Globus pallidus (tissue), 1 donor: ENCODE measurements at regions not wholly inside any gene's neighbourhood (a gene's known extent, or its start where the extent isn't known, plus 50 kb on each side); places are given as distances from the start of the nearest gene placed in this dataset.

Experiments
- DNase-seq: peaks from one replicate; pipeline ENCODE4 v3.0.0-alpha.2; 2015; ENCODE audit warnings: low spot score

DNA sequence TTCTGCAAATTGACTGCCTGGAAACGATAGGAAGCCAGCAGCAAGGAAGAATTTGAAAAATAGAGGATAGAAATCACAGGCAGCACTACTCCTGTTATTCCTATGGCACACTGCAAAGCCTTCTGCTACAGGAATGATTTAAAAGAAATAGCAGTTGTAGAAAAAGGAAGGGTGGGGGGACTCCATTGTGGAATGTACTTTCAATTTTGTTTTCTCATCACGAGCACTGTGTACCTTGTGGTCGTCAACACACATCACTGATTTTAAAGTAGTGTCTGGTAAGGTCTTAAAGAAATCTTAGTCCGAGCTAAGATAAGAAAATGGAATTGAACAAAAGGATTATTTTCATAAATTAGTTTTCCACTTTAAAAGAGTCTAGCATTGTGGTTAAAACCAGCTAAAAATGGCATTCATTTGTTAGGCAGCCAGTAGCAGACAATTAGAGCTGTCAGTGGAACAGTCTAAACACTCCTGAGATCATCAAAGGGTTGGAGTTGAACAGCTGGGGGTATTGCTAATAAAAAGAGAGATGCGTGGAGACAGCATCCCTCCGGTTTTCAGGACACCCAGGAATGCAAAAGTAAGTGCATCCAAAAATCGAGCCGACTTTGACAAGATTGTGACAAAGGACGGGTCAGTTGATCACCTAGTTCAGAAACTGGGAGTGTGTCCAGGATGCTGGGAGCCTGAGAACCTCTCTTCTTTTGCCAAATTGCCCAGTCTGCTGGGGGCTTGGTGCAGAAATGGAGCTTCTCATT lies 97.8 kb upstream of the WWC1 start:
- DNase-seq = no peak

DNA sequence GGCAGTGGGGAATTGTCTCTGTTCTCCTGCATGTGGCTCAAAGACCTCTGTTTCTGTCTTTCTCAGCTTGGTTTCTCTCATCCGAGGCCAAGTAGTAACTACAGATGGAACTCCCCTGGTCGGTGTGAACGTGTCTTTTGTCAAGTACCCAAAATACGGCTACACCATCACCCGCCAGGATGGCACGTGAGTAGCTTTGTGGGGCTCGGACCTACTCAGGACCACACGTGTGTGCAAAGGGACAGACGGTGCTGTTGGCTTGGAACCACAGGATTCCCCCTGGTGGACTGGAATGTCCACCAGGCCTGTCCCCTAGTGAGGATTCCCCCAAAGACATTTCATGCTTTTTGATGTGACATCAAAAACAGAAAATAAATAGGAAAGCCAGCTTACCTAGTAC lies 96.3 kb upstream of the WWC1 start:
- DNase-seq = no peak

DNA sequence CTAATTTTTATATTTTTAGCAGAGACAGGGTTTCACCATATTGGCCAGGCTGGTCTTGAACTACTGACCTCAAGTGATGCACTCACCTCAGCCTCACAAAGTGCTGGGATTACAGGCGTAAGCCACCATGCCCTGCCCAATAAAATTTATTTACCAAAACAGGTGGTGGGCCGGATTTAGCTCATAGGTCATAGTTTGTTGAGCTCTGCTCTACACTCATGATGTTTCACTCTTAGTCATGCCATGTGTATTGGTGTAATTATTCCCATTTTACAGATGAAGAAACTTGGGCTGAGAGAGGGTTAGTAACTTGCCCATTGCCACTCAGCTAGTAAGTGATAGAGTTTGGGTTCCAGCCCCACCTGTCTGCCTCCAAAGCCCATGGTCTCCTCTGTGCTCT lies 93.1 kb upstream of the WWC1 start:
- DNase-seq = no peak

DNA sequence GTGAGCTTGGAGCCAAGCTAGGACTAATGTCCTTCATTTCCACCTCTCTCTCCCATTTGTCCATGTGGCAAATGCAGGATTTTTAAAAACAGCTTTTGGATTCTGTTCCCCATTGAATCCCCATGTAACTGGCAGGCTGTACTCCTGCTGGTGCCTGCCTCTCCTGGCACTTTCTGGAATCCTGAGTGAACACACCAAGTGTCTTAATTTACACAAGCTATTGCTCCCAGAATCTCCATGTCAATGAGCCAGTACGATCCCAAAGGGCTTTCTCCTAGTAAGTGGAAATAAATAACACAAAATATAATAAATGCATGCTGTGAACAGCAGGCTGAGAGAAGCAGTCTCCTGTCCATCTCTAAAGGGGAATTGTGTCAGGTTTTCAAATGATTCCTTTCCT lies 88.4 kb upstream of the WWC1 start:
- no peak for DNase-seq

DNA sequence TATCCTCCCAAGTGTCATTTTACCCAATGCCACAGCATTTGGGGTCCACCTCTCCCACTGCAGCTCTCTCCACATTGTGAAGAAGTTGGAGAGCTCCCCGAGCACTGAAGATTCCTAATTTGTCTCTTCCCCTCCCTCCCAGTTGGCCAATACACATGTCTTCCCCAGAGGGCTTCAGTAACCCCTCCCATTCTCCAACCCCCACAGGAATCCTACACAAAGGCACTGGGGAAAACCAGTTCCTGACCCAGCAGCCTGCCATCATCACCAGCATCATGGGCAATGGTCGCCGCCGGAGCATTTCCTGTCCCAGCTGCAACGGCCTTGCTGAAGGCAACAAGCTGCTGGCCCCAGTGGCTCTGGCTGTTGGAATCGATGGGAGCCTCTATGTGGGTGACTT lies 87.3 kb upstream of the WWC1 start:
- no peak for DNase-seq

DNA sequence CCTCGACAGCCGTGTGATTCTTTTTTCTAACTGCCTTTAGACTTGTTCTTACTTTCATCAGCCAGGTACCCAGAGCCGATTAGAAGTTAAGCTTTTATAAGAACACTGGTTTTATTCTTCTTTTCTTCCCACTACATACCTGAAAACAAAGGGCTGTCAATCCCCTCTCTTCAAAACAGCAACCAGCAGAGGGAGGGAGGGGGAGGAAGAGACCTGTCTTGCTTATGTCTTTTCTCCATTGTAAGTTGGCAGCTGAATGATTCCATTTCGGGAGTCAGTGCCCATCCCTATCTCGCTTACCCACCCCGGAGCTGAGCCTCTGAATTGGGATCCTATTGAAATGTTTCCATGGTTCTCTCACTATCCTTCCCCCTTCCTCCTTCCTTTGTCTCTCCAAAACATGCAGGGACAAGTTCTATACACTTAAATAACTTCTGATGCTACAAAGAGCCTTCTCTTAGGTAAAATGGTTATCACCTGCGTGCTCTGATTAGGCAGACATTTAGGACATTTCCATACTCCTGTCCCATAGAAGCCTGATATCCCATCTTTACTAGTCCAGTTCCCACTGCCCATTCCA lies 83.9 kb upstream of the WWC1 start:
- DNase-seq = no peak

DNA sequence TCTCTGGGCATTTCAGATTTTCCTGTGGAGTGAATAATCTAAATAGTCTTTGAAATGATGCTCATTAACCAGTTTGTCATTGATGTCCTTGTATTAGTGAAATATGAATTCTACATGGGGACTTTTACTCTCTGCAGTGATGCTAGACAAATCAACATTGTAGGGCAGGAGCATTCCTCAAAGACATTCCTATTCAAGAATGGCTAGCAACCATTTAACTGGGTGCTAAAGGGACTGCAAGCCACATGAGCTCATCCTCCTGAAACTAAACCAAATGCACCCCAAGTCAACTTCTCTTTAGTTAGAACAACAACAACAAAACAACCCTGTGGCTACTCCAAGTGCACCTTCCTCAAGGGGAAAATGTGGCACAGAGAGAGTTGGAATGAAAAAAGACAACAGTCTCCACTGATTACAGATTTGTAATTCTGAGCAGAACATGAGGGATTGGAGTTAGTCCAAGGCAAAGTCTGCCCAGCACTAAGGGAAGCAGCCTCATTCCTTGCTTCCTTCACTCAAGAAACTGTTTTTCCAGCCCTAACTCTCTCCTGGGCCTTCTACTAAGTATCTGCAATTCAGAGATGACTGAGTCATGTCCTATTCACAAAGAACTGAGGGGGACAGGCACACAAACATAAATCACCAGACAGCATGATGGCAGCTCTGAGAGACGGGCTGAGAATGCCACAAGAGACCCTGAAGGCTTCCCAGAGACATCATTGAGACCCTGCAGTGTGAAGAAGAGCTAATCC lies 82.0 kb upstream of the WWC1 start:
- no peak for DNase-seq

DNA sequence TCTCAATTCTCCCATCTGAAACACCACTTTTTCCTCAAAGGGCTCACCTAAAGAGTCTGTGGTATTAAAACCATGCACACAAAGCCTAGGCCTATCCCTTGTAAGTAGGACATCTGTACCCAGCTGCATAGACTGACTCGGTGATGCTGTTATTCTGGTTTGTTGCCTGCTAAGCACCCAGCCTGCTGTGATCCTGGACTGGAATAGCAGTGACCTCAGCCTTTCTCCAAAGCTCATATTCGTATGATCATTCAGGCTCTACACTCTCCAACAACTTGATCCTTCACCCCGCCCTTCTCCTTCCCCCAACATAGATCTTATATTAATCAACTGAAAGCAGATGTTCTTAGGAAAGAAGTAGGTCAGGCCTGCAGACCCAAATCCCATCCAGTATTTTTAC lies 81.4 kb upstream of the WWC1 start:
- DNase-seq = no peak

DNA sequence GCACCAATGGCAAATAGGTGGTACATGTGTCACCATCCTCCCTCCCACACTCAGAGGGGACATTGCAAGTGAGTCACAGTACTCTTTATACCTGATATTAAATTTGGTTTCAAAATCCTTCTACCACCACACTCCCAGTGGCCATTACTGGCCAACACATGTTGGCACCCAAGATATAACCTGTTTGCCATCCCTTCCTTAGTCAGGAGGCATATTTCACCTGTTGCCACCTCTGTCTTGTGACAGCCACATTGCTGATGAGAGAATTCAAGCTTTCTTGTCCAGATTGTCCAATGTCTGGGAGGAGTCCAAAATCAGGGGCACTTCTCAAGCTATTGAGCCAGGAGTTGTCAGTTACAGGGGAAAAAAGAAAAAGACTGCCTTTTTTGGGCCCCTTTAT lies 80.2 kb upstream of the WWC1 start:
- DNase-seq = no peak

DNA sequence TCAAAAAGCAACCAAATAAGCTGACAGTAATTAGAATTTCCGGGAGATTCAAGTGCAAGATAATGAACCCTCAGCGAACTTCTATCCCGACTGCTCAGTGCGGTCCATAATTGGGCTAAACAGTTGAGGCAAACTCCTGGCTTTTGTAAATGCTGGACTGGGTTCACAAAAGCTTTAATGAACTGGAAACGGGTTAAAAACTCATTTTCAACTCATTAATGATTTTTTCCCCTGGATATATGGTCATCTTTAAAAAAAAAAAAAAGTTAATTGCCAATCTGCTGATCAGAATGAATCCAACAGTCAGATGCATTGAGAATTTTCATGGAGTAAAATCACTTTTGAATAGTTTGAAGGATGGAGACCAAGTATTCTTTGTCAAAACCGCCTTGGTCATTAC lies 79.5 kb upstream of the WWC1 start:
- no peak for DNase-seq

DNA sequence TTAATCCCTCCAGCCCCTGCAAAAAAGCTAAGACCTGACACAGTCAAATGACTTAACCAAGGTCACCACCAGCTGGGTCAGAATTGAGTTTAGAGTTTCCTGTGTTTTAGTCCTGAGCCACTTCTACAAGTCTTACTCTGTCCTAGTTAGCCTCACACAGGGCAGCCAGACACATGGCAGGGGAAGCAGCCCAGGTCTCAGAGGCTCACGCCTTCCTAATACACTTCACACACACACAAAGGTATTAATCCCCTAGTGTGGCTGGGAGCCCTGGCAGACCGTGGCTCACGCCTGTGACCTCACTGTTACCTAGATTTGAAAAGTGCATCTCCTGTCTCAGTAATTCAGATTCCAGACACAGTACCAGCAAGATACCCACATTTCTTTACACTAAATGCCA lies 77.4 kb upstream of the WWC1 start:
- DNase-seq = no peak

DNA sequence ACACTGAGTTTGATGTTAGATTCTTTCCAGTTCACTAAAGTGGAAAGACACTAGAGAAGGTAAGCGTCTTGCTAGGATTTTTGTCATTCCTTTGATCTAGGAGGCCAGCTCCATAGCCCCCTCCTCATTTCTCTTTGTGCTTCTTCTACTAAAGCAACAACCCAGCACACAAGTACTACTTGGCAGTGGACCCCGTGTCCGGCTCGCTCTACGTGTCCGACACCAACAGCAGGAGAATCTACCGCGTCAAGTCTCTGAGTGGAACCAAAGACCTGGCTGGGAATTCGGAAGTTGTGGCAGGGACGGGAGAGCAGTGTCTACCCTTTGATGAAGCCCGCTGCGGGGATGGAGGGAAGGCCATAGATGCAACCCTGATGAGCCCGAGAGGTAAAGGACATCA lies 76.6 kb upstream of the WWC1 start:
- no peak for DNase-seq

DNA sequence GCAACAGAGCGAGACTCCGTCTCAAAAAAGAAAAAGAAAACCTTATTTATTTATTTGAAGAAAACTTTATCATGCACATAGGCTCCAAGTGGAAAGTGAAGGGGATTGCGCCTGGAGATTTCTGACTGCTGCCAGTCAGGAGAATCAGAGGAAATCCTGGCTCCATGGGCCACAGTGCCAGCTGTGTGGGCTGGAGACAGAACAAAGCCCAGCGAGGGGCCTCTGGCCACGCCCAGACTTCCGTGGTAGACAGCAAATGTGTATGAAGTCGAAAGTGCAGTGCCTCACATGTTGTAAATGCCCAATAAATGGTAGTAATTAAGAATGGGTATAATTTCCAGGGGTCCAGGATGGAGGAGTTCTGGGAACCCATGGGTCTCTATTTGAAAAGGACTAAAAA lies 75.8 kb upstream of the WWC1 start:
- DNase-seq = no peak

DNA sequence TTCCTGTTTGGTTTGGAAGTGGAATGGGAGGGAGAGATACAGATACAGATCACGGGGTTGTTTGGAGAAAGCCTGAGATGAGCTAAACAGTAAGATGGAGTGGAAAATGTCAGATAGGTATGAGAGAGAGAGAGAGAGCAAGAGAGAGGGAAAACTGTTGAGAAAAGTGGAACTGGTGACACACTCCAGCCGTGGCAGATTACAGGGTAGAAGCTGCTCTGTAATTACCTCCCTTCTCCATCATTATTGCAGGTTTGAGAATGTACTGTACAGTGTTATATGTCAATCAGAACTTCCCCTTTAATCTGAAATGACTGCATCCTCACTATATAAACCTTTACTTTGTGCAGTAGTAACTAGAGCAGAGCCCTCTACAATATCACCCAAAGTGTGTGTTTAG lies 74.5 kb upstream of the WWC1 start:
- DNase-seq = no peak

DNA sequence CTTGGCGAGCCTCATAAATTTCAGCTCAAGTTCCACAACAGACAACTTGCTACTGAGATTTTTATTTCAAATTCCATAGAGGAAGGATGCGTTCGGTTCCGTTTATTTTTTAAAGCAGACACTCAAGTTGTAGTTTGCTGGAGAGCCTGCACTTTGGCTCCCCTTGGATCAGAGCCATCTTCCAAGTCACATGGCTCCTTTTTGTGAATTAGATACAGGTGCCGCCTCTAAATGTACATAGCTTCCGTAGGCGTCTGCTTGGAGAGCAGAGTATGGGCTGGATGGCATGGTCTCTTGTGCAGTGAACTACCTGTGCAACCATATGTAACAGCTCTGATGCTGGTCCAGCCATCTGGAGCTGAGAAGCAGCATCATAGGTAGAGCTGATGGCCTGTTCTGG lies 73.9 kb upstream of the WWC1 start:
- no peak for DNase-seq

DNA sequence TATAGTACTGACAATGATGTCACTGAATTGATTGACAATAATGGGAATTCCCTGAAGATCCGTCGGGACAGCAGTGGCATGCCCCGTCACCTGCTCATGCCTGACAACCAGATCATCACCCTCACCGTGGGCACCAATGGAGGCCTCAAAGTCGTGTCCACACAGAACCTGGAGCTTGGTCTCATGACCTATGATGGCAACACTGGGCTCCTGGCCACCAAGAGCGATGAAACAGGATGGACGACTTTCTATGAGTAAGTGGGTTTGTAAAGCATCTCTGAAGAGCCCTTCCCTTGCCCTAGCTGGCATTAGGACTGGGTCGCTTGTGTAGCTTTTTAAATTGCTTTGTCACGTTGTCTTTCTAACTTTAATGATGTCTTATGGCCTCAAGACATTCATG lies 72.7 kb upstream of the WWC1 start:
- no peak for DNase-seq

DNA sequence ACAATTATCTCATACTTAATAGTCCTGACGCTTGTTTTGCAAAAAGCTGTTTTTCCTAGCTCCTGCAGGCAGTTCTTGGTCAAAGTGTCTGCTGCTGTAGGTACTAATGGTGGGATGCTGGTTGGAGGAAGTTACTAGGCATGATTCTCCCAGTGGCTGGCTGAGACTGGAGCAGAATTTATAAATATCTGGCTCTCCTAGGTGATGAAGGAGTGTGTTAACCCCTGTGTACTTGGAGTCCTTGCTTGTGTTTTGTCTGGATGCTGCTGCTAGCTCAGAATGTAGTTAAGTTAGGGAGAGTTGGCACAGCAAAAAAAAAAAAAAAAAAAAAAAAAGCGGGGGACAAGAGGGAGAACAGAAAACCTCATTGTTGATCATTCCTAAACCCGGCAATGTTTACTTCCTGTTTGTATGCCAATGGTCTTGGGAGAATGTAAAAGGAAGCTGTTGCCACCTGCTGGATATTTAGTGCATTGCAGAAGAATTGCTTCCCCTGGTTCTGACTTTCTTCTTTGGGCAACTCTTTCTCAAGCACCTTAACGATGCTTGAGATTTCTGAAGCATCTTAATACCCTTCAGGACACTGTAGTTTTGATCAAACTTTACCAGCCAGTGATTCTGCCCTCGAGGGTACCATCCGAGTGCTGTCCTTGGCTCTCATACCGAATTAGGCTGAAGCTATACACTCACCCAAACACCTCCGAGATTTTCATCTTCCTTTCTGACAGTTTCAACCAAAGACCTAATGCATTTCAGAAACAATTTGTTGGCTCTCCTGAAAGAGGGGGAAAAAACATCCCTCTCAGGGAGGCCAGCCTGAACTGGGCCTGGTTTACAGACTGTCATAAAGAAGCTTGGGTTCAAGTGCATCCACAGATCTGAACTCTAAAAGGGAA lies 71.7 kb upstream of the WWC1 start:
- DNase-seq = peak; percentile 80

DNA sequence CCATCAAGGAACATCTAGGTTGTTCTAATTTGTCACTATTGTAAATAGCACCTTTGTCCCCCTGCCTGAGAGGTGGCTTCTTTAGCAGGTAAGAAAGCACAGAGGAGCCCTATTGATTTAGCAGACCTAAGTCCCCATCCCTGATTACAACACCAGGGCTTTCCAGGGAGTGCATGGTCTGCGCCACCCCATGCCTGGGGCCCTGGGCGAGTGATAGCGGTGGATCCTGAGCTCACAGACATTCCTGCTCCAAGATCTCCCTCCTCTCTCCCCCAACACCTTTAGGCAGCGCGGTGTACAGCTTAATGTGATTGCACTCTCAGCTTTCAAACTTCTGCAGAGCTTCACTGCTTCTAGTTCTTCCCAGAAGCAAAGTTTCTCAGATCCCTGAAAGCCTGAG lies 67.4 kb upstream of the WWC1 start:
- no peak for DNase-seq

DNA sequence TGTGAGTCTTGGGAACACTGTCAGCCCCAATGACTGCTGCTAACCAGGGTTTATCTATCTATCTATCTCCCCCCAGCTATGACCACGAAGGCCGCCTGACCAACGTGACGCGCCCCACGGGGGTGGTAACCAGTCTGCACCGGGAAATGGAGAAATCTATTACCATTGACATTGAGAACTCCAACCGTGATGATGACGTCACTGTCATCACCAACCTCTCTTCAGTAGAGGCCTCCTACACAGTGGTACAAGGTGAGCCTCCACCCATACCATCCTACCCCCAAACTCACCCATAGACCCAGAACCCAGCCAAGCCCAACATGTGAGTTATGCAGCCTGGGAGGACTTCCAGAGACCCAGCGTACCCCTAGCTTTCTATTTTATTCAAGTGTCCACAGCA lies 65.4 kb upstream of the WWC1 start:
- no peak for DNase-seq

DNA sequence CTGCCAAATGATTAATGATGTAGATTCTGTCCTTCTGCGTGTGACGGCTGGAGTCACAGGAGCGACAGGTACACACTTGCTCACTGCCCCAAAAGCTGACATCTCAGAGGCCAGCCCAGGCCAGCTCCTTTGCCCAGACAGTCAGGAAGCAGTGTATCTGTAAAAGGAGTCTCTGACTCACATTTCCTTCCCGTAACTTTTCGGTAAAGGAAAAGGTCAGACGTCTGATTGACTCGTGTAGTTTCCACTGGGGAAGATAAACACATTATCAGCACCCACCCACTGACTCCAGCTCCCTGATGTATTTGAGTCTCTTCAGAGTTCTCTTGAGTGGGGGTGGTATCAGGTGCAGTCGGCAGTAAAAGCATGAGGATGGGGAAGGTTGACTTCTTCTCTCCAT lies 64.4 kb upstream of the WWC1 start:
- no peak for DNase-seq

DNA sequence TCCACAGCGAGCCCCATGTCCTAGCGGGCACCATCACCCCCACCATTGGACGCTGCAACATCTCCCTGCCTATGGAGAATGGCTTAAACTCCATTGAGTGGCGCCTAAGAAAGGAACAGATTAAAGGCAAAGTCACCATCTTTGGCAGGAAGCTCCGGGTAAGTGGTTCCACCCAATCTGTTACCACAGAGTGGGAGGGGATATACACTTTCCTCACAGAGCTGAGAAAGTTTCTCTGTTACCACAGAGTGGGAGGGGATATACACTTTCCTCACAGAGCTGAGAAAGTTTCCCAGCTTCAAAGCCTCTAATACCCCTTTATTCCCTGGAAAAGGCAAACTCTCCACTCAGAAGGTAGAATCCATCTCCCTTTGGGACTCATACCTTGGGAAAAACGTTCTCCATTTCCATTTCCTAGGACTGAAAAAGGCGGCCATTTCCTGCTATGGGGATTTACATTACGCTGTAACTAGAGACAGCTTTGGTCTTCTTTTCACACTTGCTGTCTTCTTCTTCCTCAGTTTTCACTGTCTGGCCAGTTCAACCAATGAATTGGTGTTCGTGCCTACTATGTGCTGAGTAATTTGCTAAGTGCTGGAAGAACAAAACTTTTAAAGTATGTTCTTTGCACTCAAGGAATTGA lies 63.4 kb upstream of the WWC1 start:
- no peak for DNase-seq

DNA sequence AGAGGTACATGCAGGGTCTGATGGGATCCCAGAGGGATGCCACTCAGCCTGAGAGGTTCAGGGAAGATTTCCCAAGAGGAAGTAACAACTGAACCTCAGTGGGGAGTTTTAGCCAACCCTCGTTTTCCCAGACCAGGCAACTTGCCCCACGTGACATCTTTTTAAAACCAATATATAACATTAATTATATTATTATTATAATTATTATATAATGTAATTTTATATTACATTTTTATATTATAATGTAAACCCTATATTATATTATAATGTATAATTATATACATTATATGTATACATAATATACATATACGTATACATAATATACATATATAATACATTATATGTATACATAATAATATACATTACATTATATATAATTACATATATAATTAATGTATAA lies 62.8 kb upstream of the WWC1 start:
- DNase-seq = no peak
